WERI-Rb-1 (cell line): ENCODE measurements at regions not wholly inside any gene's neighbourhood (a gene's known extent, or its start where the extent isn't known, plus 50 kb on each side); places are given as distances from the start of the nearest gene placed in this dataset.

ENCODE experiments used
- DNase-seq: peaks from one replicate; pipeline ENCODE4 v3.0.0-alpha.2; 2020
- H3K27ac ChIP-seq: fragments of 250-450 bp; sonication (Bioruptor Pico); 2 replicates; pipeline ENCODE4 v1.5.1; 2020; ENCODE audit warnings: mild to moderate bottlenecking, moderate library complexity
- H3K27me3 ChIP-seq: fragments of 250-450 bp; sonication (Bioruptor Pico); 2 replicates; pipeline ENCODE4 v1.5.1; 2021; ENCODE audit warnings: mild to moderate bottlenecking, low read depth, moderate library complexity; ENCODE audit not compliant: insufficient read depth, severe bottlenecking
- H3K36me3 ChIP-seq: fragments of 250-450 bp; sonication (Bioruptor Pico); 2 replicates; pipeline ENCODE4 v1.5.1; 2020; ENCODE audit warnings: mild to moderate bottlenecking, moderate library complexity
- H3K4me3 ChIP-seq: 2 replicates; pipeline ENCODE4 v1.5.1; 2011; ENCODE audit warnings: low read depth, mild to moderate bottlenecking, control low read depth, low read length
- H3K9me3 ChIP-seq: fragments of 250-450 bp; sonication (Bioruptor Pico); 2 replicates; pipeline ENCODE4 v1.5.1; 2021; ENCODE audit warnings: mild to moderate bottlenecking, moderate library complexity; ENCODE audit not compliant: severe bottlenecking
- TF ChIP-seq, protein P1 (sequence below): IDR thresholded peaks from 2 replicates; pipeline ENCODE4 v1.5.1; 2011; ENCODE audit warnings: low read depth, mild to moderate bottlenecking, control low read depth, inconsistent platforms, low read length

GRCh38 chr12:65632131-65632855, 192.0 kb upstream of the HMGA2 start:
- H3K27ac ChIP-seq = no peak overlapping the region
- no peaks in the 10 kb centered on the region for H3K36me3 ChIP-seq
- no peaks in the 10 kb centered on the region for H3K9me3 ChIP-seq
- DNase-seq = no peak
- TF ChIP-seq, protein P1, sequence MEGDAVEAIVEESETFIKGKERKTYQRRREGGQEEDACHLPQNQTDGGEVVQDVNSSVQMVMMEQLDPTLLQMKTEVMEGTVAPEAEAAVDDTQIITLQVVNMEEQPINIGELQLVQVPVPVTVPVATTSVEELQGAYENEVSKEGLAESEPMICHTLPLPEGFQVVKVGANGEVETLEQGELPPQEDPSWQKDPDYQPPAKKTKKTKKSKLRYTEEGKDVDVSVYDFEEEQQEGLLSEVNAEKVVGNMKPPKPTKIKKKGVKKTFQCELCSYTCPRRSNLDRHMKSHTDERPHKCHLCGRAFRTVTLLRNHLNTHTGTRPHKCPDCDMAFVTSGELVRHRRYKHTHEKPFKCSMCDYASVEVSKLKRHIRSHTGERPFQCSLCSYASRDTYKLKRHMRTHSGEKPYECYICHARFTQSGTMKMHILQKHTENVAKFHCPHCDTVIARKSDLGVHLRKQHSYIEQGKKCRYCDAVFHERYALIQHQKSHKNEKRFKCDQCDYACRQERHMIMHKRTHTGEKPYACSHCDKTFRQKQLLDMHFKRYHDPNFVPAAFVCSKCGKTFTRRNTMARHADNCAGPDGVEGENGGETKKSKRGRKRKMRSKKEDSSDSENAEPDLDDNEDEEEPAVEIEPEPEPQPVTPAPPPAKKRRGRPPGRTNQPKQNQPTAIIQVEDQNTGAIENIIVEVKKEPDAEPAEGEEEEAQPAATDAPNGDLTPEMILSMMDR = no peak
- H3K27me3 ChIP-seq = no peaks in the 10 kb centered on the region
- H3K4me3 ChIP-seq = no peak overlapping the region

GRCh38 chr12:65634061-65634460, 190.2 kb upstream of the HMGA2 start:
- Histone ChIP-seq H3K27me3 (no peaks in the 10 kb centered on the region), H3K9me3 (no peaks in the 10 kb centered on the region), H3K4me3 (no peak overlapping the region), H3K27ac (no peak overlapping the region), H3K36me3 (no peaks in the 10 kb centered on the region)
- no peak for DNase-seq
- TF ChIP-seq, protein P1 = no peak

DNA sequence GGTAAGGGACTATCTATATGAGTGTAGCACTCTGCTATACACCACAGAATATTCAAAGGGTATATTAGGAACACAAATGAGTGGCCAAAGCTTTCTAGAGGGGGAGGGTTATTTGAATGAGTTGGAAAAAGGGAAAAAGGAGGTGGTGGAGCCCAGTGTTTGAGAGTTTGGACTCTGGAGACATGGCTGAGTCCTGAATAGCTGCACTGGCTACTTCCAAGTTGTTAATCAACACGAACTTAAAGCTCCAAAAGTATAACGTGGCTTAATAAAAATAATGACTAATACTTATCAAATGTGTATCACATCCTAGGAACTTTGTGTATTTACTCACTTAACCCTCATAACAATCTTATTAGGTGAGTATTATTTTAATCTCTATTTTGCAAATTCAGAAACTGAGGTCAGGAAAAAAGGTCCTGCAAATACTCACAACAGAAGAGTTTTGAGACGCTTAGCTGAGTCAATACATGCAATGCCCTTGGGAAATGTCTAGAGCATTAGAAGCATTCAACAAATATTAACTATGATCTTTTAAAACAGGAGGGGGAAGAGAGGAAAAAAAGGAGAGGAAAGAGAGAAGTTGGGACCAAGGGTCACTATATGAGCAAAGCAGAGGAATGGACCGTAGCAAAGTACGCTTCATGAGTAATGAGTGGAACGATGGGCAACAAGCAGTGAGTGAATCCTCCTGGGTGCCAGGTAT, 189.5 kb upstream of the HMGA2 start:
- no peaks in the 10 kb centered on the region for H3K36me3 ChIP-seq
- H3K9me3 ChIP-seq = no peaks in the 10 kb centered on the region
- H3K27ac ChIP-seq = no peak overlapping the region
- TF ChIP-seq, protein P1 = no peak
- H3K4me3 ChIP-seq = no peak overlapping the region
- no peaks in the 10 kb centered on the region for H3K27me3 ChIP-seq
- no peak for DNase-seq

GRCh38 chr12:65636436-65636835, 187.8 kb upstream of the HMGA2 start:
- Histone ChIP-seq H3K27me3 (no peaks in the 10 kb centered on the region), H3K9me3 (no peaks in the 10 kb centered on the region), H3K27ac (no peak overlapping the region), H3K4me3 (no peak overlapping the region), H3K36me3 (no peaks in the 10 kb centered on the region)
- TF ChIP-seq, protein P1 = no peak
- no peak for DNase-seq

GRCh38 chr12:65637150-65637549, 187.1 kb upstream of the HMGA2 start:
- Histone ChIP-seq H3K27me3 (no peaks in the 10 kb centered on the region), H3K36me3 (no peaks in the 10 kb centered on the region), H3K9me3 (no peaks in the 10 kb centered on the region), H3K4me3 (no peak overlapping the region), H3K27ac (peak overlapping the region; percentile 68)
- no peak for DNase-seq
- TF ChIP-seq, protein P1 = no peak
